ENCODE measurements at regions not wholly inside any gene's neighbourhood (a gene's known extent, or its start where the extent isn't known, plus 50 kb on each side); places are given as distances from the start of the nearest gene placed in this dataset.

GRCh38 chr6:14274016-14274415 lies 156.4 kb downstream of the CD83 start:
- TF ChIP-seq CTCF (conservative IDR thresholded peaks at IDR 0.05; ENCODE audit: low read depth, low read length): no peak
- H3K4me3 ChIP-seq (ENCODE audit: low read depth, low read length): no peak overlapping the region
- no peak for DNase-seq (ENCODE audit: low read depth)

- no peak for DNase-seq (ENCODE audit: low read depth)
- no peak for TF ChIP-seq CTCF (conservative IDR thresholded peaks at IDR 0.05; ENCODE audit: low read depth, low read length)
- H3K4me3 ChIP-seq (ENCODE audit: low read depth, low read length): no peak overlapping the region
These were observed 157.2 kb downstream of the CD83 start for GRCh38 chr6:14274546-14275492.

- H3K4me3 ChIP-seq (ENCODE audit: low read depth, low read length): no peak overlapping the region
- no peak for TF ChIP-seq CTCF (conservative IDR thresholded peaks at IDR 0.05; ENCODE audit: low read depth, low read length)
- DNase-seq (ENCODE audit: low read depth): no peak
These were observed 157.9 kb downstream of the CD83 start for GRCh38 chr6:14275493-14275851.

GRCh38 chr6:14276071-14276470 lies 158.5 kb downstream of the CD83 start:
- DNase-seq (ENCODE audit: low read depth): no peak
- no peak overlapping the region for H3K4me3 ChIP-seq (ENCODE audit: low read depth, low read length)
- no peak for TF ChIP-seq CTCF (conservative IDR thresholded peaks at IDR 0.05; ENCODE audit: low read depth, low read length)

- DNase-seq (ENCODE audit: low read depth): no peak
- no peak overlapping the region for H3K4me3 ChIP-seq (ENCODE audit: low read depth, low read length)
- TF ChIP-seq CTCF (conservative IDR thresholded peaks at IDR 0.05; ENCODE audit: low read depth, low read length): no peak
These were observed 159.3 kb downstream of the CD83 start for GRCh38 chr6:14276667-14277404.

- no peak overlapping the region for H3K4me3 ChIP-seq (ENCODE audit: low read depth, low read length)
These were observed 159.9 kb downstream of the CD83 start for GRCh38 chr6:14277405-14277930.

More at GRCh38 chr6:14277405-14277930, 159.9 kb downstream of the CD83 start:
- no peak for TF ChIP-seq CTCF (conservative IDR thresholded peaks at IDR 0.05; ENCODE audit: low read depth, low read length)
- DNase-seq (ENCODE audit: low read depth): no peak

All from epithelial cell of proximal tubule (primary cell).